Thymus (tissue), 11 donors: ENCODE measurements at regions not wholly inside any gene's neighbourhood (a gene's known extent, or its start where the extent isn't known, plus 50 kb on each side); places are given as distances from the start of the nearest gene placed in this dataset.

ENCODE experiments used
- DNase-seq, 9 donors: peaks; one replicate each; pipeline ENCODE4 v3.0.0-alpha.2; 2013; ENCODE audit warnings: low spot score in 9 of 9, low read depth in 6 of 9, missing footprints in 1 of 9
- H3K27ac ChIP-seq, 2 donors: one replicate each; pipeline ENCODE4 v1.5.1; 2013; ENCODE audit warnings: control low read depth in 1 of 2, low read depth in 1 of 2, low read length in 1 of 2, mild to moderate bottlenecking in 1 of 2, moderate library complexity in 1 of 2
- H3K27me3 ChIP-seq, 2 donors: one replicate each; pipeline ENCODE4 v1.5.1; 2013; ENCODE audit warnings: low read length in 1 of 2; ENCODE audit not compliant: control insufficient read depth in 2 of 2, insufficient read depth in 1 of 2
- H3K36me3 ChIP-seq, 2 donors: one replicate each; pipeline ENCODE4 v1.5.1; 2013; ENCODE audit warnings: low read length in 1 of 2, mild to moderate bottlenecking in 1 of 2, moderate library complexity in 1 of 2; ENCODE audit not compliant: control insufficient read depth in 2 of 2, insufficient read depth in 2 of 2
- H3K4me1 ChIP-seq, 2 donors: one replicate each; pipeline ENCODE4 v1.5.1; 2013; ENCODE audit warnings: low read length in 2 of 2; ENCODE audit not compliant: control insufficient read depth in 2 of 2, insufficient read depth in 2 of 2
- H3K4me3 ChIP-seq, 2 donors: one replicate each; pipeline ENCODE4 v1.5.1; 2013; ENCODE audit warnings: low read length in 2 of 2, control low read depth in 1 of 2, mild to moderate bottlenecking in 1 of 2
- H3K9me3 ChIP-seq, 2 donors: one replicate each; pipeline ENCODE4 v1.5.1; 2013; ENCODE audit warnings: low read length in 1 of 2, mild to moderate bottlenecking in 1 of 2; ENCODE audit not compliant: control insufficient read depth in 2 of 2, insufficient read depth in 1 of 2
- WGBS: extraction: QIAGEN DNeasy Blood & Tissue Kit; methylation state at CpG from one replicate; pipeline ENCODE4 v1.1.7; 2013; 5-methylcytosine and 5-hydroxymethylcytosine counted together
- donor health status: healthy.

- WGBS, result 46% methylated on average over 1 of the region's 1 CpG
Measured at GRCh38 chr19:27660428-27660827, 1552.5 kb downstream of the UQCRFS1 start.

GRCh38 chr19:27657271-27658051, 1555.5 kb downstream of the UQCRFS1 start:
- Histone ChIP-seq H3K27me3 (no peaks in the 10 kb centered on the region), H3K9me3 (peaks cover 2 to 19% of the 10 kb centered on the region in 2 donors), H3K36me3 (no peaks in the 10 kb centered on the region), H3K4me3 (no peak overlapping the region), H3K27ac (no peak overlapping the region), H3K4me1 (no peaks in the 10 kb centered on the region)
- 88% methylated on average over 10 of the region's 10 CpGs for WGBS
- DNase-seq, result no peak

More at GRCh38 chr19:27660428-27660827, 1552.5 kb downstream of the UQCRFS1 start:
- H3K9me3 ChIP-seq, result peaks cover 2 to 14% of the 10 kb centered on the region in 2 donors
- no peaks in the 10 kb centered on the region for H3K36me3 ChIP-seq
- no peak for DNase-seq
- H3K4me3 ChIP-seq, result no peak overlapping the region
- no peaks in the 10 kb centered on the region for H3K27me3 ChIP-seq
- H3K27ac ChIP-seq, result no peak overlapping the region
- no peaks in the 10 kb centered on the region for H3K4me1 ChIP-seq

GRCh38 chr19:27654266-27654990, 1558.5 kb downstream of the UQCRFS1 start:
- Histone ChIP-seq H3K36me3 (no peaks in the 10 kb centered on the region), H3K9me3 (peaks cover 2 to 23% of the 10 kb centered on the region in 2 donors), H3K27me3 (no peaks in the 10 kb centered on the region), H3K4me1 (no peaks in the 10 kb centered on the region), H3K4me3 (no peak overlapping the region), H3K27ac (no peak overlapping the region)
- 72% methylated on average over 8 of the region's 8 CpGs for WGBS
- no peak for DNase-seq

- H3K27ac ChIP-seq, result no peak overlapping the region
- H3K27me3 ChIP-seq, result no peaks in the 10 kb centered on the region
- WGBS, result 55% methylated on average over 3 of the region's 3 CpGs
- no peak for DNase-seq
- H3K4me1 ChIP-seq, result no peaks in the 10 kb centered on the region
- H3K36me3 ChIP-seq, result no peaks in the 10 kb centered on the region
- peaks cover 0 to 23% of the 10 kb centered on the region in 2 donors for H3K9me3 ChIP-seq
- H3K4me3 ChIP-seq, result no peak overlapping the region
Measured at GRCh38 chr19:27652796-27653195, 1560.2 kb downstream of the UQCRFS1 start.

GRCh38 chr19:27652281-27652680, 1560.7 kb downstream of the UQCRFS1 start:
- no peak overlapping the region for H3K27ac ChIP-seq
- H3K36me3 ChIP-seq, result no peaks in the 10 kb centered on the region
- no peaks in the 10 kb centered on the region for H3K27me3 ChIP-seq
- H3K4me3 ChIP-seq, result no peak overlapping the region
- WGBS, result 92% methylated on average over 8 of the region's 8 CpGs
- no peaks in the 10 kb centered on the region for H3K4me1 ChIP-seq
- H3K9me3 ChIP-seq, result peaks cover 0 to 22% of the 10 kb centered on the region in 2 donors
- no peak for DNase-seq

GRCh38 chr19:27647423-27647822, 1565.5 kb downstream of the UQCRFS1 start:
- no peak overlapping the region for H3K27ac ChIP-seq
- H3K4me3 ChIP-seq, result no peak overlapping the region
- peaks cover 0 to 3% of the 10 kb centered on the region in 2 donors for H3K9me3 ChIP-seq
- H3K27me3 ChIP-seq, result no peaks in the 10 kb centered on the region
- 86% methylated on average over 4 of the region's 4 CpGs for WGBS
- no peak for DNase-seq
- H3K36me3 ChIP-seq, result no peaks in the 10 kb centered on the region
- H3K4me1 ChIP-seq, result no peaks in the 10 kb centered on the region

- no peaks in the 10 kb centered on the region for H3K27me3 ChIP-seq
- H3K4me1 ChIP-seq, result no peaks in the 10 kb centered on the region
- DNase-seq, result no peak
- H3K9me3 ChIP-seq, result peaks cover 3 to 6% of the 10 kb centered on the region in 2 donors
- no peak overlapping the region for H3K4me3 ChIP-seq
- H3K36me3 ChIP-seq, result no peaks in the 10 kb centered on the region
- H3K27ac ChIP-seq, result no peak overlapping the region
- 94% methylated on average over 1 of the region's 1 CpG for WGBS
Measured at GRCh38 chr19:27635401-27635800, 1577.5 kb downstream of the UQCRFS1 start.

GRCh38 chr19:27618006-27618405, 1594.9 kb downstream of the UQCRFS1 start:
- Histone ChIP-seq H3K4me1 (no peaks in the 10 kb centered on the region), H3K9me3 (no peaks in the 10 kb centered on the region), H3K27me3 (no peaks in the 10 kb centered on the region), H3K27ac (no peak overlapping the region), H3K4me3 (no peak overlapping the region), H3K36me3 (no peaks in the 10 kb centered on the region)
- WGBS, result 55% methylated on average over 1 of the region's 1 CpG
- DNase-seq, result no peak

- Histone ChIP-seq H3K9me3 (peaks cover 1 to 4% of the 10 kb centered on the region in 2 donors), H3K27me3 (no peaks in the 10 kb centered on the region), H3K36me3 (no peaks in the 10 kb centered on the region), H3K27ac (no peak overlapping the region), H3K4me3 (no peak overlapping the region), H3K4me1 (no peaks in the 10 kb centered on the region)
- no peak for DNase-seq
Measured at GRCh38 chr19:27580906-27581305, 1632.0 kb downstream of the UQCRFS1 start.
